ENCODE measurements at regions not wholly inside any gene's neighbourhood (a gene's known extent, or its start where the extent isn't known, plus 50 kb on each side); places are given as distances from the start of the nearest gene placed in this dataset.

DNA sequence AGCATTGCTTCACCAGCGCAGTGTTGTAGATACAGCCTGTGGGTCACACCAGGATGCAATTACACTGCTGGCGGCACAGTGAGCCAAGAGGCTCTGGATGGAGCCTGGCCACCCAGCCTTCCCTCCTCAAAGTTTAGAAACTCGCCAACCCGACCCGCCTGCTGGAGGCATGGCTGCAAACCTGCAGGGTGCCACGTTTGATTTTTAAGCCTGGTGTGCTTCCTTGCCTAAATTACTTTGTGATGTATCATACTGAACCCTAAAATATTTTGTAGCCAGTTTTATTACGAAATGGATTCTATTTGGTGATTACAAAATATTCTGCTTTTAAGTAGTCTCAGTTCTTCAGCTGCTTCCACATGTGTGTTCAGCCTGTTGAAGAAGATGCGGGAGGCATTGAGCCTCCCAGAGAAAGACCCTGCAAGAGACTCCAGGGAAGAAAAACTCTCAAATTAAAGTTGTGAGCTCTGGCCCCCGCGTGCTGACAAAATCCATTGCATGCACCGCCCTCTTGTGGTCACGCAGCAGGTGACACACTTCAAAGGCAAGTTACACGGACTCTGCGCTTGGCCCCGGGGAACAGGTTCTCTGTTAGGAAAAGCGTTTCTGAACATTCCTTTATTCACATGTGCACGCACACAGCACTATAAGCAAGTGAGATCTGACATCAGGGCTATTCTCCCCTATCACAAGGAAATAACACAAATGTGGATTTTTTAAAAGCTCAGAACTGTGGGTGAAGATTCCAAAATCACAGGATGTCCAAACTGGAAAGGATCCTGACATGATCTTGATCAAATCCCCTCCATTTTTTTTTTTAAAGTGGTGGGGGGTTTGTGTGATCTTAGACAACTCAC, 63.0 kb upstream of the TWIST2 start:
- H3K9me3 ChIP-seq, result no peaks in the 10 kb centered on the region
- peak; percentile 79 for DNase-seq
- ChIA-PET POLR2A (no interaction called here), CTCF (interaction anchor here (0.6 to 3.7 kb wide), 77 partner anchors 10 to 1796 kb away, joined by 3 to 40 read pairs (median 4); no protein-coding TSS in a partner anchor)
- no peaks in the 10 kb centered on the region for H3F3A ChIP-seq (replicated peaks; ENCODE audit: insufficient read depth)
- H3K4me2 ChIP-seq, result no peak overlapping the region
- H3K27me3 ChIP-seq (ENCODE audit: insufficient read depth), result no peaks in the 10 kb centered on the region
- H2AFZ ChIP-seq (ENCODE audit: low read depth), result no peak overlapping the region
- no peaks in the 10 kb centered on the region for H3K4me1 ChIP-seq (ENCODE audit: control insufficient read depth in 1 of 2, insufficient read depth in 2 of 2, low read depth in 1 of 2, low read length in 1 of 2)
- no peaks in the 10 kb centered on the region for H3K9me2 ChIP-seq
- H3K36me3 ChIP-seq (replicated peaks in 1 of 2; ENCODE audit: control insufficient read depth in 1 of 2, insufficient read depth in 2 of 2, low read length in 1 of 2), result no peaks in the 10 kb centered on the region
- H3K27ac ChIP-seq (ENCODE audit: low read depth in 2 of 2, low read length in 1 of 2), result no peak overlapping the region
- no peaks in the 10 kb centered on the region for H3K79me2 ChIP-seq (ENCODE audit: insufficient read depth)
- H3K9ac ChIP-seq, result no peak overlapping the region
- TF ChIP-seq RAD21 (IDR thresholded peaks at IDR 0.05; ENCODE audit: low read length) (peak; percentile 90), NRF1 (IDR thresholded peaks at IDR 0.05; ENCODE audit: low read depth, low read length) (peak; percentile 20; the same call in 1 of the 2 replicates), EZH2phosphoT487 (IDR thresholded peaks at IDR 0.05; ENCODE audit: borderline replicate concordance, low read depth) (no peak), YY1 (IDR thresholded peaks at IDR 0.05; ENCODE audit: low read depth) (no peak), RXRA (IDR thresholded peaks at IDR 0.05; ENCODE audit: borderline replicate concordance, low read depth) (no peak), CHD2 (IDR thresholded peaks at IDR 0.05; ENCODE audit: low read length, partially characterized antibody) (no peak), RFX5 (IDR thresholded peaks at IDR 0.05; ENCODE audit: low read length) (no peak), USF2 (IDR thresholded peaks at IDR 0.05; ENCODE audit: borderline replicate concordance, low read depth, low read length) (no peak), NFIC (IDR thresholded peaks at IDR 0.05; ENCODE audit: borderline replicate concordance) (no peak), ZBTB33 (IDR thresholded peaks at IDR 0.05; ENCODE audit: borderline replicate concordance, low read depth) (no peak), GABPA (IDR thresholded peaks at IDR 0.05; ENCODE audit: low read depth) (no peak), SMC3 (IDR thresholded peaks at IDR 0.05; ENCODE audit: low read depth, low read length) (peak; percentile 92), MEF2A (IDR thresholded peaks at IDR 0.05; ENCODE audit: borderline replicate concordance, low read depth) (no peak), PBX3 (IDR thresholded peaks at IDR 0.05) (no peak), TAF1 (IDR thresholded peaks at IDR 0.05; ENCODE audit: borderline replicate concordance, low read depth, low read length) (no peak)
- TF ChIP-seq, protein P1, sequence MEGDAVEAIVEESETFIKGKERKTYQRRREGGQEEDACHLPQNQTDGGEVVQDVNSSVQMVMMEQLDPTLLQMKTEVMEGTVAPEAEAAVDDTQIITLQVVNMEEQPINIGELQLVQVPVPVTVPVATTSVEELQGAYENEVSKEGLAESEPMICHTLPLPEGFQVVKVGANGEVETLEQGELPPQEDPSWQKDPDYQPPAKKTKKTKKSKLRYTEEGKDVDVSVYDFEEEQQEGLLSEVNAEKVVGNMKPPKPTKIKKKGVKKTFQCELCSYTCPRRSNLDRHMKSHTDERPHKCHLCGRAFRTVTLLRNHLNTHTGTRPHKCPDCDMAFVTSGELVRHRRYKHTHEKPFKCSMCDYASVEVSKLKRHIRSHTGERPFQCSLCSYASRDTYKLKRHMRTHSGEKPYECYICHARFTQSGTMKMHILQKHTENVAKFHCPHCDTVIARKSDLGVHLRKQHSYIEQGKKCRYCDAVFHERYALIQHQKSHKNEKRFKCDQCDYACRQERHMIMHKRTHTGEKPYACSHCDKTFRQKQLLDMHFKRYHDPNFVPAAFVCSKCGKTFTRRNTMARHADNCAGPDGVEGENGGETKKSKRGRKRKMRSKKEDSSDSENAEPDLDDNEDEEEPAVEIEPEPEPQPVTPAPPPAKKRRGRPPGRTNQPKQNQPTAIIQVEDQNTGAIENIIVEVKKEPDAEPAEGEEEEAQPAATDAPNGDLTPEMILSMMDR (IDR thresholded peaks at IDR 0.05), result peak; percentile 93
- 41% methylated on average over 15 of the region's 17 CpGs for WGBS (ENCODE audit: low lambda C conversion rate)
- no peaks in the 10 kb centered on the region for H4K20me1 ChIP-seq (ENCODE audit: insufficient read depth)
- peak overlapping the region in 1 of 2 experiments; percentile 6; a peak in 1 of 4 replicates for H3K4me3 ChIP-seq (ENCODE audit: low read depth in 2 of 2, low read length in 1 of 2)

Measured in SK-N-SH (cell line).